ENCODE measurements at regions not wholly inside any gene's neighbourhood (a gene's known extent, or its start where the extent isn't known, plus 50 kb on each side); places are given as distances from the start of the nearest gene placed in this dataset.

GRCh38 chr10:130364631-130365411 lies 228.6 kb downstream of the GLRX3 start:
- ATAC-seq (ENCODE audit: low FRiP score), result no peak
- DNase-seq (ENCODE audit: low spot score), result no peak
- no peak for TF ChIP-seq CTCF (IDR thresholded peaks at IDR 0.05)

GRCh38 chr10:130368761-130369560 lies 232.8 kb downstream of the GLRX3 start:
- ATAC-seq (ENCODE audit: low FRiP score), result no peak

GRCh38 chr10:130369645-130370381 lies 233.6 kb downstream of the GLRX3 start:
- ATAC-seq (ENCODE audit: low FRiP score) (no peak), DNase-seq (ENCODE audit: low spot score) (no peak)
- no peak for TF ChIP-seq CTCF (IDR thresholded peaks at IDR 0.05)

More at GRCh38 chr10:130368761-130369560, 232.8 kb downstream of the GLRX3 start:
- TF ChIP-seq CTCF (IDR thresholded peaks at IDR 0.05), result no peak
- no peak for DNase-seq (ENCODE audit: low spot score)

GRCh38 chr10:130370721-130371120 lies 234.5 kb downstream of the GLRX3 start:
- TF ChIP-seq CTCF (IDR thresholded peaks at IDR 0.05), result no peak
- ATAC-seq (ENCODE audit: low FRiP score), result no peak
- DNase-seq (ENCODE audit: low spot score), result no peak

GRCh38 chr10:130371156-130371555 lies 235.0 kb downstream of the GLRX3 start:
- DNase-seq (ENCODE audit: low spot score) (no peak), ATAC-seq (ENCODE audit: low FRiP score) (no peak)
- no peak for TF ChIP-seq CTCF (IDR thresholded peaks at IDR 0.05)

GRCh38 chr10:130371666-130372065 lies 235.5 kb downstream of the GLRX3 start:
- ATAC-seq (ENCODE audit: low FRiP score) (no peak), DNase-seq (ENCODE audit: low spot score) (no peak)
- no peak for TF ChIP-seq CTCF (IDR thresholded peaks at IDR 0.05)
